ENCODE measurements at regions not wholly inside any gene's neighbourhood (a gene's known extent, or its start where the extent isn't known, plus 50 kb on each side); places are given as distances from the start of the nearest gene placed in this dataset.

DNA sequence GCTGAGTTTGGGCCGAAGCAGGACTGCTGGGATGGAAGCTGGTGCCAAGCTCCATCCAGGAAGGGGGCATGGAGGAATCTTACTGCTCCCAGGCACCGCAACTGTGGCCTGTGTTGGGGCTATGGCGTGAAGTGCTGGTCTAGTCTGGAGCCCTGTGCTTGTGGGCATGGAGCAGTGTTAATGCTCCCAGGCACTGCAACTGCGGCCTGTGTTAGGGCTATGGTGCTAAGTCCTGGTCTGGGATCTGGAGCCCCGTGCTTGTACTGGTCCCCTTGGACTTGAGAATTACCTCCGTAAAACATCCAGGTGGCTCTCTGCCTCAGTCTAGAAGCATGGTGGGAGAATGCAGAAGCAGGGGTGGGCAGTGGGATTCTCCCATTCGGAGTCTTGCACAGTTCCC, 1379.4 kb upstream of the ACVR2A start:
- TF ChIP-seq, protein P1, sequence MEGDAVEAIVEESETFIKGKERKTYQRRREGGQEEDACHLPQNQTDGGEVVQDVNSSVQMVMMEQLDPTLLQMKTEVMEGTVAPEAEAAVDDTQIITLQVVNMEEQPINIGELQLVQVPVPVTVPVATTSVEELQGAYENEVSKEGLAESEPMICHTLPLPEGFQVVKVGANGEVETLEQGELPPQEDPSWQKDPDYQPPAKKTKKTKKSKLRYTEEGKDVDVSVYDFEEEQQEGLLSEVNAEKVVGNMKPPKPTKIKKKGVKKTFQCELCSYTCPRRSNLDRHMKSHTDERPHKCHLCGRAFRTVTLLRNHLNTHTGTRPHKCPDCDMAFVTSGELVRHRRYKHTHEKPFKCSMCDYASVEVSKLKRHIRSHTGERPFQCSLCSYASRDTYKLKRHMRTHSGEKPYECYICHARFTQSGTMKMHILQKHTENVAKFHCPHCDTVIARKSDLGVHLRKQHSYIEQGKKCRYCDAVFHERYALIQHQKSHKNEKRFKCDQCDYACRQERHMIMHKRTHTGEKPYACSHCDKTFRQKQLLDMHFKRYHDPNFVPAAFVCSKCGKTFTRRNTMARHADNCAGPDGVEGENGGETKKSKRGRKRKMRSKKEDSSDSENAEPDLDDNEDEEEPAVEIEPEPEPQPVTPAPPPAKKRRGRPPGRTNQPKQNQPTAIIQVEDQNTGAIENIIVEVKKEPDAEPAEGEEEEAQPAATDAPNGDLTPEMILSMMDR (IDR thresholded peaks at IDR 0.05), result no peak
- no peak for TF ChIP-seq POLR2AphosphoS5 (IDR thresholded peaks at IDR 0.05; ENCODE audit: low read depth, low read length)
- TF ChIP-seq, protein P2, sequence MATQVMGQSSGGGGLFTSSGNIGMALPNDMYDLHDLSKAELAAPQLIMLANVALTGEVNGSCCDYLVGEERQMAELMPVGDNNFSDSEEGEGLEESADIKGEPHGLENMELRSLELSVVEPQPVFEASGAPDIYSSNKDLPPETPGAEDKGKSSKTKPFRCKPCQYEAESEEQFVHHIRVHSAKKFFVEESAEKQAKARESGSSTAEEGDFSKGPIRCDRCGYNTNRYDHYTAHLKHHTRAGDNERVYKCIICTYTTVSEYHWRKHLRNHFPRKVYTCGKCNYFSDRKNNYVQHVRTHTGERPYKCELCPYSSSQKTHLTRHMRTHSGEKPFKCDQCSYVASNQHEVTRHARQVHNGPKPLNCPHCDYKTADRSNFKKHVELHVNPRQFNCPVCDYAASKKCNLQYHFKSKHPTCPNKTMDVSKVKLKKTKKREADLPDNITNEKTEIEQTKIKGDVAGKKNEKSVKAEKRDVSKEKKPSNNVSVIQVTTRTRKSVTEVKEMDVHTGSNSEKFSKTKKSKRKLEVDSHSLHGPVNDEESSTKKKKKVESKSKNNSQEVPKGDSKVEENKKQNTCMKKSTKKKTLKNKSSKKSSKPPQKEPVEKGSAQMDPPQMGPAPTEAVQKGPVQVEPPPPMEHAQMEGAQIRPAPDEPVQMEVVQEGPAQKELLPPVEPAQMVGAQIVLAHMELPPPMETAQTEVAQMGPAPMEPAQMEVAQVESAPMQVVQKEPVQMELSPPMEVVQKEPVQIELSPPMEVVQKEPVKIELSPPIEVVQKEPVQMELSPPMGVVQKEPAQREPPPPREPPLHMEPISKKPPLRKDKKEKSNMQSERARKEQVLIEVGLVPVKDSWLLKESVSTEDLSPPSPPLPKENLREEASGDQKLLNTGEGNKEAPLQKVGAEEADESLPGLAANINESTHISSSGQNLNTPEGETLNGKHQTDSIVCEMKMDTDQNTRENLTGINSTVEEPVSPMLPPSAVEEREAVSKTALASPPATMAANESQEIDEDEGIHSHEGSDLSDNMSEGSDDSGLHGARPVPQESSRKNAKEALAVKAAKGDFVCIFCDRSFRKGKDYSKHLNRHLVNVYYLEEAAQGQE (IDR thresholded peaks at IDR 0.05; ENCODE audit: insufficient read depth in 1 of 2, low read depth in 2 of 2, low read length in 1 of 2), result no peak
